DND-41 (cell line): ENCODE measurements at regions not wholly inside any gene's neighbourhood (a gene's known extent, or its start where the extent isn't known, plus 50 kb on each side); places are given as distances from the start of the nearest gene placed in this dataset.

Source experiments
- ATAC-seq: fragments of 200-7000 bp; cut with Tn5 transposase; 3 replicates; pipeline ENCODE4 v1.9.1; 2021; ENCODE audit warnings: low read depth; ENCODE audit not compliant: insufficient read depth
- DNase-seq: peaks from one replicate; pipeline ENCODE4 v3.0.0-alpha.2; 2020
- H2AFZ ChIP-seq: 2 replicates; pipeline ENCODE4 v1.6.0; 2012; ENCODE audit warnings: low read depth, low read length
- H3K27ac ChIP-seq: 2 replicates; pipeline ENCODE4 v1.5.1; 2012; ENCODE audit warnings: low read length, inconsistent platforms
- H3K27me3 ChIP-seq: fragments of 200-600 bp; sonication (generic); 2 replicates; pipeline ENCODE4 v1.6.0; 2012; ENCODE audit warnings: low read length, mild to moderate bottlenecking, inconsistent platforms; ENCODE audit not compliant: insufficient read depth, poor library complexity
- H3K36me3 ChIP-seq: 2 replicates; pipeline ENCODE4 v1.5.1; 2012; ENCODE audit warnings: low read length, inconsistent platforms; ENCODE audit not compliant: insufficient read depth
- H3K4me1 ChIP-seq: 2 replicates; pipeline ENCODE4 v1.5.1; 2012; ENCODE audit warnings: mild to moderate bottlenecking, low read length; ENCODE audit not compliant: insufficient read depth
- H3K4me2 ChIP-seq: 2 replicates; pipeline ENCODE4 v1.6.0; 2012; ENCODE audit warnings: mild to moderate bottlenecking, moderate library complexity, low read length, inconsistent platforms; ENCODE audit not compliant: insufficient read depth
- H3K4me3 ChIP-seq, 2 experiments: fragments of 200-600 bp in 1 of 2; shearing (Covaris generic) in 1 of 2; 2 replicates each; pipeline ENCODE4 v1.5.1; 2012 to 2016; ENCODE audit warnings: inconsistent platforms in 2 of 2, low read length in 2 of 2, mild to moderate bottlenecking in 2 of 2, low read depth in 1 of 2, moderate library complexity in 1 of 2
- H3K79me2 ChIP-seq: 2 replicates; pipeline ENCODE4 v1.6.0; 2012; ENCODE audit warnings: low read length, inconsistent platforms; ENCODE audit not compliant: insufficient read depth
- H3K9ac ChIP-seq: 2 replicates; pipeline ENCODE4 v1.6.0; 2012; ENCODE audit warnings: low read depth, mild to moderate bottlenecking, inconsistent platforms, low read length, moderate library complexity
- H3K9me3 ChIP-seq: 2 replicates; pipeline ENCODE4 v1.5.1; 2012; ENCODE audit warnings: low read length, moderate library complexity, mild to moderate bottlenecking, inconsistent platforms; ENCODE audit not compliant: insufficient read depth, severe bottlenecking
- H4K20me1 ChIP-seq: 2 replicates; pipeline ENCODE4 v1.6.0; 2012; ENCODE audit warnings: low read length; ENCODE audit not compliant: insufficient read depth
- CTCF ChIP-seq: IDR thresholded peaks from 2 replicates; pipeline ENCODE4 v1.5.1; 2012; ENCODE audit warnings: borderline replicate concordance, low read length, moderate library complexity, mild to moderate bottlenecking; ENCODE audit not compliant: poor library complexity, severe bottlenecking; ENCODE audit errors: extremely low read depth
- EZH2 ChIP-seq: IDR thresholded peaks from 3 replicates; pipeline ENCODE4 v1.6.1; 2012; ENCODE audit warnings: borderline replicate concordance, low read depth, mild to moderate bottlenecking, moderate library complexity, low read length, inconsistent platforms; ENCODE audit not compliant: severe bottlenecking

DNA sequence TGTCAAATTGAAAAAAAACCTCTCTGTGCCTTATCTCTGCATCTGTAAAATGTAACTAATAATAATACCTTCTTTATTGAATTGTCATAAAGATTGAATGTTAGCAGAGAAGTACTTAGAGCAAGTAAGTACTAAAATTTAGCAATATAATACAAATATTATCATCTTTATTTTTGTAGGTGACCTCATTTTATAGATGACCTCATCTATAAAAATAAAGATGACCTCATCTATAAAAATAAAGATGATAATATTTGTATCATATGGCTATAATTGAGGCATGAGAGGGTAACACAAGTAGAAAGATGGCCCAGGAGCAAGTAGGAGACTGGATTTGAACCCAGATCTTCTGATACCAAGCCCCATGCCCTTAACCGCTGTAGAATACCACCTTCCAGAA lies 193.2 kb upstream of the FOXD3 start:
- H3K36me3 ChIP-seq: no peaks in the 10 kb centered on the region
- H3K4me3 ChIP-seq: no peak overlapping the region
- no peaks in the 10 kb centered on the region for H3K4me1 ChIP-seq
- no peaks in the 10 kb centered on the region for H3K27me3 ChIP-seq
- no peak overlapping the region for H3K4me2 ChIP-seq
- DNase-seq: no peak
- no peak overlapping the region for H3K27ac ChIP-seq
- H4K20me1 ChIP-seq: no peaks in the 10 kb centered on the region
- H3K9ac ChIP-seq: no peak overlapping the region
- H3K79me2 ChIP-seq: no peaks in the 10 kb centered on the region
- ATAC-seq: no peak
- no peak overlapping the region for H2AFZ ChIP-seq
- no peaks in the 10 kb centered on the region for H3K9me3 ChIP-seq
- TF ChIP-seq CTCF (no peak), EZH2 (no peak)

- H3K4me1 ChIP-seq: no peaks in the 10 kb centered on the region
- no peak overlapping the region for H3K4me2 ChIP-seq
- no peak overlapping the region for H2AFZ ChIP-seq
- no peak overlapping the region for H3K4me3 ChIP-seq
- H3K36me3 ChIP-seq: no peaks in the 10 kb centered on the region
- H3K27me3 ChIP-seq: peaks cover 2% of the 10 kb centered on the region
- no peaks in the 10 kb centered on the region for H3K9me3 ChIP-seq
- ATAC-seq: no peak
- H3K27ac ChIP-seq: no peak overlapping the region
- no peak overlapping the region for H3K9ac ChIP-seq
- no peaks in the 10 kb centered on the region for H3K79me2 ChIP-seq
- H4K20me1 ChIP-seq: no peaks in the 10 kb centered on the region
- no peak for DNase-seq
- TF ChIP-seq CTCF: no peak
Observed at GRCh38 chr1:63129855-63130254, 192.5 kb upstream of the FOXD3 start.

GRCh38 chr1:63134501-63135173 lies 187.7 kb upstream of the FOXD3 start:
- Histone ChIP-seq H4K20me1 (no peaks in the 10 kb centered on the region), H3K27me3 (peaks cover 2% of the 10 kb centered on the region), H2AFZ (no peak overlapping the region), H3K36me3 (no peaks in the 10 kb centered on the region), H3K4me3 (no peak overlapping the region), H3K9me3 (no peaks in the 10 kb centered on the region), H3K9ac (no peak overlapping the region), H3K27ac (no peak overlapping the region), H3K4me2 (no peak overlapping the region), H3K4me1 (no peaks in the 10 kb centered on the region), H3K79me2 (no peaks in the 10 kb centered on the region)
- no peak for ATAC-seq
- DNase-seq: no peak
- TF ChIP-seq EZH2: no peak

DNA sequence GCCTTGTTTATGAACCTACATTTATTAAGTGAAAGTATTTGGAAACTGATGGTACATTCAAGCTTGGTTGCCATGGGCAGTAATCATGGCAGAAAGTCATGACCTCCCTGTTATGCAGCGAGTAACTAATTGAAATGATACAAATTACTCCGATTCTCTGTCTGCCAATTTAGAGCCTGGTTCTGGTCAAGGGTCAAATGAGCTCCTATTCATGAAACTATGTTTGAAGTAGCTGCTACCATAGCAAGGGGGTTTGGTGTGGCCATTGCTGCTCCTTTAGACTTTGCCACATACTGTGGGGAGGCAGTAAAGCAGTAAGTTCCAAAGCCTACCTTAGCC lies 187.2 kb upstream of the FOXD3 start:
- H3K9me3 ChIP-seq: no peaks in the 10 kb centered on the region
- H3K4me2 ChIP-seq: no peak overlapping the region
- H3K27ac ChIP-seq: no peak overlapping the region
- no peak overlapping the region for H3K4me3 ChIP-seq
- H3K27me3 ChIP-seq: peaks cover 6% of the 10 kb centered on the region
- no peaks in the 10 kb centered on the region for H3K36me3 ChIP-seq
- no peak overlapping the region for H2AFZ ChIP-seq
- no peaks in the 10 kb centered on the region for H3K79me2 ChIP-seq
- no peaks in the 10 kb centered on the region for H3K4me1 ChIP-seq
- DNase-seq (no peak), ATAC-seq (no peak)
- TF ChIP-seq EZH2 (no peak), CTCF (no peak)
- H4K20me1 ChIP-seq: no peaks in the 10 kb centered on the region
- H3K9ac ChIP-seq: no peak overlapping the region
